Gastroesophageal sphincter (tissue), 4 donors: ENCODE measurements at regions not wholly inside any gene's neighbourhood (a gene's known extent, or its start where the extent isn't known, plus 50 kb on each side); places are given as distances from the start of the nearest gene placed in this dataset.

Source experiments
- ATAC-seq: fragments of 150-250 bp; one replicate; pipeline ENCODE4 v1.9.1; 2016; ENCODE audit warnings: mild to moderate bottlenecking, moderate library complexity
- H3K27ac ChIP-seq, 4 donors: fragments of 200-600 bp; sonication (generic) in 3 of 4; 1 replicate in 3 of 4; 2 replicates in 1 of 4; pipeline ENCODE4 v1.5.1; 2016 to 2019
- H3K27me3 ChIP-seq: fragments of 200-600 bp; sonication (generic); one replicate; pipeline ENCODE4 v1.5.1; 2019
- H3K36me3 ChIP-seq, 2 donors: fragments of 200-600 bp; sonication (generic); one replicate each; pipeline ENCODE4 v1.5.1; 2019; ENCODE audit warnings: control low read depth in 1 of 2
- H3K4me1 ChIP-seq, 3 donors: fragments of 200-600 bp; sonication (generic); 1 replicate in 2 of 3; 2 replicates in 1 of 3; pipeline ENCODE4 v1.5.1; 2016 to 2019; ENCODE audit warnings: control low read depth in 2 of 3
- H3K4me3 ChIP-seq, 2 donors: fragments of 200-600 bp; sonication (generic); one replicate each; pipeline ENCODE4 v1.5.1; 2019; ENCODE audit warnings: mild to moderate bottlenecking in 1 of 2, moderate library complexity in 1 of 2
- H3K9me3 ChIP-seq, 3 donors: fragments of 200-600 bp; sonication (generic); one replicate each; pipeline ENCODE4 v1.5.1; 2017 to 2019; ENCODE audit warnings: control low read depth in 2 of 3
- EP300 ChIP-seq: sonication (generic); formaldehyde crosslinking; IDR thresholded peaks from one replicate; pipeline ENCODE4 v1.6.1; 2017; ENCODE audit warnings: antibody characterized with exemption, mild to moderate bottlenecking
- POLR2A ChIP-seq, 2 donors: fragments of 450-650 bp; IDR thresholded peaks; one replicate each; pipeline ENCODE4 v1.6.1; 2017; ENCODE audit warnings: antibody characterized with exemption in 2 of 2, mild to moderate bottlenecking in 2 of 2, moderate library complexity in 1 of 2
- POLR2AphosphoS5 ChIP-seq: sonication (generic); formaldehyde crosslinking; IDR thresholded peaks from one replicate; pipeline ENCODE4 v1.6.1; 2017; ENCODE audit warnings: antibody characterized with exemption
- WGBS, 2 donors: methylation state at CpG; one replicate each; pipeline ENCODE4 v1.1.5; 2018; ENCODE audit warnings: low coverage in 1 of 2; 5-methylcytosine and 5-hydroxymethylcytosine counted together
- TF ChIP-seq, protein P1 (sequence below), 4 experiments: fragments of 200-600 bp in 2 of 4; fragments of 450-650 bp in 2 of 4; sonication (generic) in 1 of 4; IDR thresholded peaks; one replicate each; pipeline ENCODE4 v1.5.1; 2017 to 2019; ENCODE audit warnings: antibody characterized with exemption in 4 of 4, mild to moderate bottlenecking in 2 of 4, moderate library complexity in 2 of 4

DNA sequence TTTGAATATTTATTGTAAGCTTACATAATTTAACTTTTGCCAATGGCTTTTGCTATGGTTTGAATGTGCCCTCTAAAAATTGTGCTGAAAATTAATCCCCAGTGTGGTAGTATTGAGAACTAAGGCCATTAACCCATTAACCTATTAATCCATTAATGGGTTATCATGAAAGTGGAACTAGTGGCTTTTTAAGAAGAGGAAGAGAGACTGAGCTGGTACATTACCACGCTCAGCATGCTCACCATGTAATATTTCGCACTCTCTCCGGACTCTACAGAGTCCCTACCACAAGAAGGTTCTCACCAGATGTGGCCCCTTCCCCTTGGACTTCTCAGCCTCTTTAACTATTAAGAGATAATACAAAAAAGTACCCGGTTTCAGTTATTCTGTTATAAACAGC is 164.4 kb upstream of the ZRANB2 start:
- no peak overlapping the region for H3K4me3 ChIP-seq
- no peak overlapping the region for H3K27ac ChIP-seq
- no peak for ATAC-seq
- no peaks in the 10 kb centered on the region for H3K27me3 ChIP-seq
- 84 to 91% methylated on average over 4 of the region's 4 CpGs for WGBS, 2 donors
- H3K4me1 ChIP-seq, result no peaks in the 10 kb centered on the region
- no peaks in the 10 kb centered on the region for H3K9me3 ChIP-seq
- no peaks in the 10 kb centered on the region for H3K36me3 ChIP-seq
- TF ChIP-seq, protein P1, sequence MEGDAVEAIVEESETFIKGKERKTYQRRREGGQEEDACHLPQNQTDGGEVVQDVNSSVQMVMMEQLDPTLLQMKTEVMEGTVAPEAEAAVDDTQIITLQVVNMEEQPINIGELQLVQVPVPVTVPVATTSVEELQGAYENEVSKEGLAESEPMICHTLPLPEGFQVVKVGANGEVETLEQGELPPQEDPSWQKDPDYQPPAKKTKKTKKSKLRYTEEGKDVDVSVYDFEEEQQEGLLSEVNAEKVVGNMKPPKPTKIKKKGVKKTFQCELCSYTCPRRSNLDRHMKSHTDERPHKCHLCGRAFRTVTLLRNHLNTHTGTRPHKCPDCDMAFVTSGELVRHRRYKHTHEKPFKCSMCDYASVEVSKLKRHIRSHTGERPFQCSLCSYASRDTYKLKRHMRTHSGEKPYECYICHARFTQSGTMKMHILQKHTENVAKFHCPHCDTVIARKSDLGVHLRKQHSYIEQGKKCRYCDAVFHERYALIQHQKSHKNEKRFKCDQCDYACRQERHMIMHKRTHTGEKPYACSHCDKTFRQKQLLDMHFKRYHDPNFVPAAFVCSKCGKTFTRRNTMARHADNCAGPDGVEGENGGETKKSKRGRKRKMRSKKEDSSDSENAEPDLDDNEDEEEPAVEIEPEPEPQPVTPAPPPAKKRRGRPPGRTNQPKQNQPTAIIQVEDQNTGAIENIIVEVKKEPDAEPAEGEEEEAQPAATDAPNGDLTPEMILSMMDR (IDR thresholded peaks at IDR 0.05), result no peak
- TF ChIP-seq EP300, result no peak

DNA sequence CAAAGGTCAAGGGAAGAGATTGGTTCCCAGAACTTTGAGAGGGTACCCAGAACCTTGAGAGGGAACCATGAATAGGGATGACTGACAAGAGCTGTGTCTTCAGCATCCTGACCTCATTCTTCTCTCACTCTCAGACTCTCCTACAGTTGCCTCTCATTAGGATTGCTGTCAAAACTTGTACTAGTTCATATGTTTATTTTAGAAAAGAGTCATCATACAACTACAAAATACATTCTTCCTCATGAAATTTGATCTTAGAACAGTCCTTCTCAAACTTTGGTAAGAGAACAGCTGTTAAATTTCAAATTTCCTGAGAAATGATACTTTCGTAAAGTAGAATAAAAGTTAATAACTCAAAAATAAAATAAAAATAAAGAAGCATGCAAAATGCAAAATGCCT is 161.4 kb upstream of the ZRANB2 start:
- no peaks in the 10 kb centered on the region for H3K9me3 ChIP-seq
- TF ChIP-seq EP300, result no peak
- no peaks in the 10 kb centered on the region for H3K36me3 ChIP-seq
- no peak for ATAC-seq
- WGBS, 2 donors, result 43% methylated on average over 1 of the region's 1 CpG; no CpG with 5 or more reads in 1 of the 2 donors
- H3K4me1 ChIP-seq, result no peaks in the 10 kb centered on the region
- no peaks in the 10 kb centered on the region for H3K27me3 ChIP-seq
- H3K4me3 ChIP-seq, result no peak overlapping the region
- no peak overlapping the region for H3K27ac ChIP-seq

DNA sequence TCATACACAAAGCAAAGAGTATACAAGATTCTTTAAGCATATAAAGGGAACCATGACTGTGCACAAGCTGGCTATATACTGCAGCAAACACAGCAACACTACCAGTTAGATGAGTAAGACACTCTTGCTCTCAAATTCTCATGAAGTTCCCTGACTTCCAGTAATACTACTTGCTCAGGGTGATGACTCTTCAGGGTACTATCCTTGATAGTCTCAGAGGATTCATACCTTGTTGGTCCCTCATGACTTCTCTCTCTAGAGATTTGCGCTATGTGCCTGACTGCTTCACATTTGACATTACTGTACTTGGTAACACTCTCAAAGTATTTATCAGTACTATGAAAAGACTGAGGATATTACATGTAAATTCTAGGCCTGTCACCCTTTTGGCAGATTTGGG is 159.8 kb upstream of the ZRANB2 start:
- WGBS, 2 donors, result 100% methylated on average over 1 of the region's 1 CpG
- Histone ChIP-seq H3K27ac (no peak overlapping the region), H3K36me3 (no peaks in the 10 kb centered on the region), H3K4me1 (no peaks in the 10 kb centered on the region), H3K9me3 (no peaks in the 10 kb centered on the region), H3K27me3 (no peaks in the 10 kb centered on the region), H3K4me3 (no peak overlapping the region)
- TF ChIP-seq, protein P1 (IDR thresholded peaks at IDR 0.05), result no peak
- TF ChIP-seq EP300 (no peak), POLR2A (IDR thresholded peaks at IDR 0.05) (no peak), POLR2AphosphoS5 (no peak)
- no peak for ATAC-seq

DNA sequence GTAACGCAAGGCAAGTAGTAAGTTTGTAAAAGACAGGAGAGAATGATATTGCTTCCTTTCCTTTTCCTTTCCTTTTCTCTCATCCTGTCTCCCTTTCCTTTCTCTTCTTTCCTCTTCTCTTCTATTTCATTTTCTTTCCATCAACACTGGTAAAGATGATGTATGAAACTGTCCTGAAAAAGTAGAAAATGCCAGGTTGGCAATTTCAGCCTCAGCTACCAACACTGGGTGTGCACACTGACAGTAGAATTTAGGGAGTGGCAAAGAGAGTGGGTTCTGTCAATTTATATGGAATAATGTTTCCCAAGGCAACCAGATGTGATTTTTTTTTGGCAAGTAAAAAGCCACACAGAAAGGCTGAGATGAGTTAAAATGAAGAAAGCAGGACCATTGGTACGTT is 155.7 kb upstream of the ZRANB2 start:
- Histone ChIP-seq H3K4me3 (no peak overlapping the region), H3K27me3 (no peaks in the 10 kb centered on the region), H3K27ac (no peak overlapping the region), H3K4me1 (no peaks in the 10 kb centered on the region), H3K9me3 (no peaks in the 10 kb centered on the region), H3K36me3 (no peaks in the 10 kb centered on the region)
- no peak for ATAC-seq
- TF ChIP-seq EP300 (no peak), POLR2AphosphoS5 (no peak), POLR2A (IDR thresholded peaks at IDR 0.05) (no peak)
- TF ChIP-seq, protein P1 (IDR thresholded peaks at IDR 0.05), result no peak
- WGBS, 2 donors, result 69 to 75% methylated on average over 2 of the region's 2 CpGs

DNA sequence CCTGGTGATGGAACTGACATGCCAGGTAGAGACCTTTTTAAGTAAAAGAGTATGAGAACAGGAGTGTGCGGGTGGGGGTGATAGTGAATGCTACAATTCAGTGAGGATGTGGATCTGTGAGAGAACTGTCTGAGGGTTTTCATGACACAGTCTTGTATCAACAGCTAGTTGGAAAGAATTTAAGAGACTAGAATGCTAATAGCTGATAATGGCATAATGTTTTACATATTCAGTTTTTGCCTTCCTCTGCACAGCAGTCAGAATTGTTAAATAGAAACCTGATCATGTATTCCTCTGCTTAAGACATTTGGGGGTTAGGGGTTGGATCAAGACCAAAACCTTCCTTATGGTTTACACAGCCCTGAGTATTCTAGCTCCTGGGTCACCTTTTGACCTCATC is 152.8 kb upstream of the ZRANB2 start:
- no peaks in the 10 kb centered on the region for H3K27me3 ChIP-seq
- H3K9me3 ChIP-seq, result no peaks in the 10 kb centered on the region
- H3K4me1 ChIP-seq, result no peaks in the 10 kb centered on the region
- TF ChIP-seq POLR2A (IDR thresholded peaks at IDR 0.05) (no peak), EP300 (no peak), POLR2AphosphoS5 (no peak)
- TF ChIP-seq, protein P1 (IDR thresholded peaks at IDR 0.05), result no peak
- H3K27ac ChIP-seq, result no peak overlapping the region
- WGBS, 2 donors, result 94 to 100% methylated on average over 1 of the region's 1 CpG
- no peak for ATAC-seq
- no peak overlapping the region for H3K4me3 ChIP-seq
- H3K36me3 ChIP-seq, result no peaks in the 10 kb centered on the region

DNA sequence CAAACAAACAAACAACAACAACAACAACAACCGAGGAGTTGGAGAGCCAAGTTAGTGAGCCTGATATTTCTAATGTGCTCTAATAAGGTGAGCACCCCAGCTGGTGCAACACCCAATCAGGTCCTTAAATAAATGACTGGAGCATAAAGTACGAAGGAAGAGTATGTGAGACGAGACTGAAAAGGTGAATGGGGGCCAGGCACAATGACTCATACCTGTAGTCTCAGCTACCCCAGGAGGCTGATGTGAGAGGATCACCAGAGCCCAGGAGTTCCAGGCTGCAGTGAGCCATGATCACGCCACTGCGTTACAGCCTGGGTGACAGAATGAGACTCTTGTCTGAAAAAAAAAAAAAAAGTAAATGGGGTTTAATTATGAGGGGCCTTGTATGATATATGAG is 152.0 kb upstream of the ZRANB2 start:
- no peaks in the 10 kb centered on the region for H3K9me3 ChIP-seq
- H3K27ac ChIP-seq, result no peak overlapping the region
- TF ChIP-seq POLR2AphosphoS5 (no peak), EP300 (no peak), POLR2A (IDR thresholded peaks at IDR 0.05) (no peak)
- TF ChIP-seq, protein P1 (IDR thresholded peaks at IDR 0.05), result no peak
- no peaks in the 10 kb centered on the region for H3K27me3 ChIP-seq
- no peak for ATAC-seq
- no peaks in the 10 kb centered on the region for H3K4me1 ChIP-seq
- no peaks in the 10 kb centered on the region for H3K36me3 ChIP-seq
- no peak overlapping the region for H3K4me3 ChIP-seq
- 78 to 95% methylated on average over 3 to 5 of the region's 5 CpGs for WGBS, 2 donors
